Choroid plexus epithelial cell (primary cell): ENCODE measurements at regions not wholly inside any gene's neighbourhood (a gene's known extent, or its start where the extent isn't known, plus 50 kb on each side); places are given as distances from the start of the nearest gene placed in this dataset.
A peak's percentile ranks its signal among the peaks of the same experiment; 100 is the strongest.

Source experiments
- DNase-seq: peaks from one replicate; pipeline ENCODE4 v3.0.0-alpha.2; 2010; ENCODE audit warnings: low read depth
- H3K4me3 ChIP-seq: 2 replicates; pipeline ENCODE4 v1.5.1; 2011; ENCODE audit warnings: low read depth, mild to moderate bottlenecking, control low read depth, low read length, moderate library complexity
- TF ChIP-seq, protein P1 (sequence below): conservative IDR thresholded peaks from 2 replicates; pipeline ENCODE4 v1.5.1; 2011; ENCODE audit warnings: low read depth, mild to moderate bottlenecking, control low read depth, inconsistent platforms, low read length, moderate library complexity

GRCh38 chr1:193568512-193568911, 382.1 kb upstream of the B3GALT2 start:
- no peak for DNase-seq
- H3K4me3 ChIP-seq, result no peak overlapping the region
- TF ChIP-seq, protein P1, sequence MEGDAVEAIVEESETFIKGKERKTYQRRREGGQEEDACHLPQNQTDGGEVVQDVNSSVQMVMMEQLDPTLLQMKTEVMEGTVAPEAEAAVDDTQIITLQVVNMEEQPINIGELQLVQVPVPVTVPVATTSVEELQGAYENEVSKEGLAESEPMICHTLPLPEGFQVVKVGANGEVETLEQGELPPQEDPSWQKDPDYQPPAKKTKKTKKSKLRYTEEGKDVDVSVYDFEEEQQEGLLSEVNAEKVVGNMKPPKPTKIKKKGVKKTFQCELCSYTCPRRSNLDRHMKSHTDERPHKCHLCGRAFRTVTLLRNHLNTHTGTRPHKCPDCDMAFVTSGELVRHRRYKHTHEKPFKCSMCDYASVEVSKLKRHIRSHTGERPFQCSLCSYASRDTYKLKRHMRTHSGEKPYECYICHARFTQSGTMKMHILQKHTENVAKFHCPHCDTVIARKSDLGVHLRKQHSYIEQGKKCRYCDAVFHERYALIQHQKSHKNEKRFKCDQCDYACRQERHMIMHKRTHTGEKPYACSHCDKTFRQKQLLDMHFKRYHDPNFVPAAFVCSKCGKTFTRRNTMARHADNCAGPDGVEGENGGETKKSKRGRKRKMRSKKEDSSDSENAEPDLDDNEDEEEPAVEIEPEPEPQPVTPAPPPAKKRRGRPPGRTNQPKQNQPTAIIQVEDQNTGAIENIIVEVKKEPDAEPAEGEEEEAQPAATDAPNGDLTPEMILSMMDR, result no peak

- TF ChIP-seq, protein P1, result no peak
- H3K4me3 ChIP-seq, result no peak overlapping the region
- no peak for DNase-seq
Observed at GRCh38 chr1:193567937-193568336, 381.5 kb upstream of the B3GALT2 start.

- DNase-seq, result no peak
- H3K4me3 ChIP-seq, result no peak overlapping the region
- TF ChIP-seq, protein P1, result no peak
Observed at GRCh38 chr1:193566735-193567134, 380.3 kb upstream of the B3GALT2 start.

DNA sequence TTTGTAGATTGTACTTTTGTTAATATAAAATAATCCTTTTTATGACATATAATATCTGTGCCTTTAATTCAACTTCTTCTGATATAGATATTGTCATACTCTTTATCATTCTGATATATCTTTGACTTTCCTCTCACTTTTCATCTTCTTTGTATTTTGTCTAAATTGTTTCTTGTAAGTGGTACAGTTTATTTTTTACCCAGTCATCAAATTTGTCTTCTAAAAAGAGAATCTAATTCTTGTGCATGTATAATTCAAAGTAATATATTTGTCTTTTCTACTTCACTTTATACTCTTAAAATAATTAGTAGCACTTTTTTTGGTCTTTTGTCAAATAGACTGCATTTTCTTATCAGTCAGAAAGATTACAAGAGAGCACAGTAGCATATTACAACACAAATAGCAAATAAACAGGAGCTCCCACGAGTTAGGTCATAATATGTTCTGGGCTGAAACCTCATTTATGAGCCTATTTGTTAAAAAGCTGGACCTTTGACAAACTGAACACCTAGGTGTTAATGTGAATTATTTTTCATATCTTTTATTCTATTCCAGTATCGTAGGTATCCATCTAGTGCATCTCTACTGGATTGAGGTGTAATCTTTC, 379.7 kb upstream of the B3GALT2 start:
- no peak overlapping the region for H3K4me3 ChIP-seq
- TF ChIP-seq, protein P1, result no peak
- no peak for DNase-seq

DNA sequence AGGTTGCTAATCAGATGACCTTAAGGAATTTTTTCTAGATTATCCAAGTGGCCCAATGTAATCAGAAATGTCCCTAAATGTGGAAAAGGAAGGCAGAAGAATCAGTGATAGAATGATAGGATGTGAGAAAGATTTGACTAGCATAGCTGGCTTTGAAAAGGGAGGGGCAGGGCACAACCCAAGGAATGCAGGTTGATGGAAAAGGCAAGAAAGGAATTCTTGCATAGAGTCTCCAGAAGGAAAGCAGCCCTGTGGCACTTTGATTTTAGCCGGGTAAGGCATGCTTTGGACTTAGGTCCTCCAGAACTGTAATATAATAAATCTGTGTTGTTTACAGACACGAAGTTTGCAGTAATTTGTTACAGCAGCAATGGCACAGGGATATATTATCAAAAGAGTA, 375.7 kb upstream of the B3GALT2 start:
- TF ChIP-seq, protein P1, result no peak
- no peak overlapping the region for H3K4me3 ChIP-seq
- DNase-seq, result no peak

DNA sequence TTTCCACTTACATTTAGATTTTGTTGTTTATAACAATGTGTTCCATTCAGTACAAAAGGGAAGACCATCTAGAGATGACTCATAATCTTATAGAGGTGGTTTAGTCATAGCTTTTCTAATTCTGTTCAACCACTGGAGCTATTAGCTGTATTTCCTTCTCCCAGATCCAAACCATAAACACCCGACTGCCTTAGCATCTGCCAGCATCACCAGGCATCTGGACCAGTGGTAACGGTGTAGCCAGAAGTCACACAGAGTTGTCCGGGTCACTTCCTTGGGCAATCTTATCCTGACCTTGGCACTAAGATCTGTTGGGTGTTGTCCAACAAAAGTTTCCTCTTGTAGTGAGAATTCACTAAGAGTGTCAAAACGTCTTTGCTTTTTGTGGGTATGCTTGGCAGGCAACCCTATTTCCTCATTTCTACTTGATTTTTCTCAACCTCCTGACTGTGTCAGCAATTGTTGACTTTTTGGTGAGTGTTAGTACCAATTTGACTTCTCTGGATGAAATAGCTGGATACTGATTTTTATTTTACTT, 372.1 kb upstream of the B3GALT2 start:
- DNase-seq, result peak; percentile 87
- TF ChIP-seq, protein P1, result no peak
- no peak overlapping the region for H3K4me3 ChIP-seq

DNA sequence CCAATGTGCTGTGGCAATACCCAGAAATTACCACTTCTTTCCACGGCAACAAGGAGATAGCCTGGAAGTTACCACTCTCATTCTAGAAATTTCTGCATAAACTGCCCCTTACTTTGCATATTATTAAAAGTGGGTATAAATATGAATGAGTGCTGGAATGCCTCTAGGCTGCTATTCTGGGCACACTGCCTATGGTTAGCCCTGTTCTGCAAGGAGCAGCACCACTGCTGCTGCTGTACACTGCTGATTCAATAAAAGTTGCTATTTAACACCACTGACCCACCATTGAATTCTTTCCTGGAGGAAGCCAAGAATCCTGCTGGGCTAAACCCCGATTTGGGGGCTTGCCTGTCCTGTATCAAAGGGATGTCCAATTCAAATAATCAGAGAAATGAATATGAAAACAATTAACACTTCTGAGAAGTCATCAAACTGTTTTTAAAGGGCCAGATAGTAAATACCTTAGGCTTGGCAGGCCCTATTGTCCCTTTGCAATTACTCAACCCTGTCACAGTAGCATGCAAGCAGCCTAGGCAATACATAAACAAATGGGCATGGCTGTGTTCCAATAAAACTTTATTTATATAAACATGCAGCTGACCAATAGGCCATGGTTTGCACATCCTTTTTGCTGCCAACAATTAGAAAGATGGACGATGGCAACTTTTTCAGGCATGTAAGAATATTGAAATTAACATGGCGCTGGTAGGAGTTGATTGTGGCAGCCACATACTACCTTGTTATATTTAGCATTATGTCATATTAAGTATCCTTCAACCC, 369.4 kb upstream of the B3GALT2 start:
- TF ChIP-seq, protein P1, result no peak
- H3K4me3 ChIP-seq, result no peak overlapping the region
- peak; percentile 8 for DNase-seq
